Caco-2 (cell line): ENCODE measurements at regions not wholly inside any gene's neighbourhood (a gene's known extent, or its start where the extent isn't known, plus 50 kb on each side); places are given as distances from the start of the nearest gene placed in this dataset.

Experiments used
- BruUV-seq: library from RNA; stranded (reverse); fragments of 400-500 nt; replicated peaks from 2 replicates; lab custom pipeline; 2021; lab: Mats Ljungman, UMichigan
- CTCF ChIA-PET: fragments of 300-600 bp; sonication (Branson Sonifier 250); formaldehyde crosslinking; loops from one replicate; lab custom pipeline; 2022; ENCODE audit warnings: antibody characterized with exemption; lab: Charles Lee
- POLR2A ChIA-PET: fragments of 300-600 bp; sonication (Branson Sonifier 250); formaldehyde crosslinking; loops from one replicate; lab custom pipeline; 2022; ENCODE audit warnings: antibody characterized with exemption; lab: Charles Lee
- DNase-seq, 2 experiments: peaks; one replicate each; pipeline versions ENCODE4 v3.0.0 to v3.0.0-alpha.2; 2020 to 2022
- H3K27me3 ChIP-seq: replicated peaks from 2 replicates; pipeline ENCODE4 v1.6.0; 2011; ENCODE audit warnings: low read length; ENCODE audit not compliant: control insufficient read depth, insufficient read depth
- H3K36me3 ChIP-seq: 2 replicates; pipeline ENCODE4 v1.5.1; 2011; ENCODE audit warnings: low read length; ENCODE audit not compliant: control insufficient read depth, insufficient read depth
- H3K4me1 ChIP-seq: fragments of 250-450 bp; sonication (Bioruptor Pico); 2 replicates; pipeline ENCODE4 v1.5.1; 2020; ENCODE audit warnings: mild to moderate bottlenecking
- H3K4me3 ChIP-seq: 2 replicates; pipeline ENCODE4 v1.5.1; 2011; ENCODE audit warnings: low read depth, mild to moderate bottlenecking, control low read depth, low read length
- H3K9me3 ChIP-seq: fragments of 250-450 bp; sonication (Bioruptor Pico); 2 replicates; pipeline ENCODE4 v1.5.1; 2020; ENCODE audit warnings: mild to moderate bottlenecking, moderate library complexity
- H3K27ac Mint-ChIP-seq: one replicate; pipeline ENCODE4 v1.8.0; 2022; ENCODE audit warnings: mixed read lengths; ENCODE audit not compliant: unreplicated experiment
- H3K27me3 Mint-ChIP-seq: one replicate; pipeline ENCODE4 v1.8.0; 2022; ENCODE audit warnings: mixed read lengths; ENCODE audit not compliant: insufficient read depth, unreplicated experiment
- H3K36me3 Mint-ChIP-seq: one replicate; pipeline ENCODE4 v1.8.0; 2022; ENCODE audit warnings: mild to moderate bottlenecking, mixed read lengths; ENCODE audit not compliant: insufficient read depth, unreplicated experiment
- H3K4me1 Mint-ChIP-seq: one replicate; pipeline ENCODE4 v1.8.0; 2022; ENCODE audit warnings: low read depth, mixed read lengths; ENCODE audit not compliant: unreplicated experiment
- H3K4me3 Mint-ChIP-seq: one replicate; pipeline ENCODE4 v1.8.0; 2022; ENCODE audit warnings: mild to moderate bottlenecking, moderate library complexity, mixed read lengths; ENCODE audit not compliant: unreplicated experiment
- H3K9me3 Mint-ChIP-seq: one replicate; pipeline ENCODE4 v1.8.0; 2022; ENCODE audit warnings: mixed read lengths; ENCODE audit not compliant: unreplicated experiment
- CTCF ChIP-seq, 2 experiments: fragments of 200-600 bp in 1 of 2; IDR thresholded peaks; 1 replicate in 1 of 2; 2 replicates in 1 of 2; pipeline versions ENCODE4 v1.5.1 to v1.8.0; 2011 to 2022; ENCODE audit warnings: antibody characterized with exemption in 1 of 2, control low read depth in 1 of 2, inconsistent platforms in 1 of 2, low read depth in 1 of 2, low read length in 1 of 2, mild to moderate bottlenecking in 1 of 2, moderate library complexity in 1 of 2; ENCODE audit not compliant: insufficient read depth in 1 of 2, severe bottlenecking in 1 of 2, unreplicated experiment in 1 of 2
- intact Hi-C: fragments of 100-400 bp; cut with micrococcal nuclease; formaldehyde crosslinking; loops from one replicate; pipeline ENCODE4 v1.10.0; 2022; ENCODE audit not compliant: unreplicated experiment

- Mint-ChIP-seq H3K4me3 (no peak overlapping the region), H3K27ac (no peak overlapping the region), H3K27me3 (peaks cover 18% of the 10 kb centered on the region), H3K4me1 (no peaks in the 10 kb centered on the region), H3K36me3 (no peaks in the 10 kb centered on the region), H3K9me3 (peaks cover 28% of the 10 kb centered on the region)
- intact Hi-C loops = no loop called here
- H3K4me1 ChIP-seq = no peaks in the 10 kb centered on the region
- no peak for DNase-seq
- no peaks in the 10 kb centered on the region; the same call in 1 of the 2 replicates for H3K27me3 ChIP-seq
- no peak overlapping the region for H3K4me3 ChIP-seq
- CTCF ChIA-PET = no interaction called here
- no TSS peak for BruUV-seq
- POLR2A ChIA-PET = interaction anchor here (0.5 kb wide), 1 partner anchor 760 kb away, joined by 3 read pairs; no protein-coding TSS in a partner anchor
- no peak for TF ChIP-seq CTCF (IDR thresholded peaks at IDR 0.05; ENCODE audit: insufficient read depth in 1 of 2, low read depth in 1 of 2, low read length in 1 of 2, severe bottlenecking in 1 of 2, unreplicated experiment in 1 of 2)
- H3K9me3 ChIP-seq = peaks cover 17% of the 10 kb centered on the region
- no peaks in the 10 kb centered on the region for H3K36me3 ChIP-seq
Observed at GRCh38 chr5:133723126-133723525, 110.8 kb upstream of the FSTL4 start.

DNA sequence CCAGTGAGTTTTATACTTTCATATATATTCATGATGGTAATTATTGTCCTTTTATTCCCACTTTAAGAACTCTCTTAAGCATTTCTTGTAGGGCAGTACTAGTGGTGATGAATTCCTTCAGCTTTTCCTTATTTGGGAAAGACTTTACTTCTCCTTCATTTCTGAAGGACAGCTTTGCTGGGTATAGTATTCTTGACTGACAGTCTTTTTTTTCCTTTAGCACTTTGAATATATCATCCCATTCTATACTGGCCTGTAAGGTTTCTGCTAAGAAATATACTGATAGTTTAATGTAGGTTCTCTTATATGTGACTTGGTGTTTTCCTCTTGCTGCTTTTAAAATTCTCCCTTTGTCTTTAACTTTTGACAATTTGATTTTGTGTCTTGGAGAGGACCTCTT is 109.0 kb upstream of the FSTL4 start:
- no peak overlapping the region for H3K4me3 Mint-ChIP-seq
- peaks cover 17% of the 10 kb centered on the region for H3K9me3 ChIP-seq
- no peaks in the 10 kb centered on the region for H3K4me1 ChIP-seq
- ChIA-PET POLR2A (no interaction called here), CTCF (no interaction called here)
- intact Hi-C loops = no loop called here
- no peaks in the 10 kb centered on the region for H3K4me1 Mint-ChIP-seq
- no TSS peak for BruUV-seq
- no peaks in the 10 kb centered on the region for H3K36me3 Mint-ChIP-seq
- H3K9me3 Mint-ChIP-seq = peaks cover 27% of the 10 kb centered on the region
- no peak for DNase-seq
- H3K27ac Mint-ChIP-seq = no peak overlapping the region
- no peaks in the 10 kb centered on the region for H3K36me3 ChIP-seq
- H3K4me3 ChIP-seq = no peak overlapping the region
- peaks cover 21% of the 10 kb centered on the region for H3K27me3 Mint-ChIP-seq
- no peak for TF ChIP-seq CTCF (IDR thresholded peaks at IDR 0.05; ENCODE audit: insufficient read depth in 1 of 2, low read depth in 1 of 2, low read length in 1 of 2, severe bottlenecking in 1 of 2, unreplicated experiment in 1 of 2)
- no peaks in the 10 kb centered on the region; the same call in 1 of the 2 replicates for H3K27me3 ChIP-seq

GRCh38 chr5:133718457-133718856 is 106.1 kb upstream of the FSTL4 start:
- Mint-ChIP-seq H3K4me1 (no peaks in the 10 kb centered on the region), H3K9me3 (peaks cover 27% of the 10 kb centered on the region), H3K4me3 (no peak overlapping the region), H3K27ac (no peak overlapping the region), H3K27me3 (peaks cover 21% of the 10 kb centered on the region), H3K36me3 (no peaks in the 10 kb centered on the region)
- Histone ChIP-seq H3K4me1 (no peaks in the 10 kb centered on the region), H3K4me3 (no peak overlapping the region), H3K27me3 (no peaks in the 10 kb centered on the region; the same call in none of the 2 replicates), H3K36me3 (no peaks in the 10 kb centered on the region), H3K9me3 (peaks cover 17% of the 10 kb centered on the region)
- DNase-seq = no peak
- intact Hi-C loops = no loop called here
- no TSS peak for BruUV-seq
- ChIA-PET CTCF (no interaction called here), POLR2A (no interaction called here)
- no peak for TF ChIP-seq CTCF (IDR thresholded peaks at IDR 0.05; ENCODE audit: insufficient read depth in 1 of 2, low read depth in 1 of 2, low read length in 1 of 2, severe bottlenecking in 1 of 2, unreplicated experiment in 1 of 2)
